Nephron progenitor cell (in vitro differentiated cells): ENCODE measurements at regions not wholly inside any gene's neighbourhood (a gene's known extent, or its start where the extent isn't known, plus 50 kb on each side); places are given as distances from the start of the nearest gene placed in this dataset.
"Not testable (repeated sequence)": the region's sequence is repeated elsewhere in the genome, so short reads cannot be mapped to it uniquely, and the experiment has no call there.

ENCODE experiments used
- DNase-seq: peaks from one replicate; pipeline ENCODE4 v3.0.0; 2021
- H3K27ac Mint-ChIP-seq: 2 replicates; pipeline ENCODE4 v1.8.0; 2021; ENCODE audit warnings: mild to moderate bottlenecking, moderate library complexity, mixed read lengths
- H3K27me3 Mint-ChIP-seq: 2 replicates; pipeline ENCODE4 v1.8.0; 2021; ENCODE audit warnings: mild to moderate bottlenecking, low read depth, mixed read lengths; ENCODE audit not compliant: poor library complexity
- H3K36me3 Mint-ChIP-seq: 2 replicates; pipeline ENCODE4 v1.8.0; 2021; ENCODE audit warnings: low read depth, mixed read lengths
- H3K4me1 Mint-ChIP-seq: 2 replicates; pipeline ENCODE4 v1.8.0; 2021; ENCODE audit warnings: mixed read lengths
- H3K4me3 Mint-ChIP-seq: 2 replicates; pipeline ENCODE4 v1.8.0; 2021; ENCODE audit warnings: mild to moderate bottlenecking, moderate library complexity, mixed read lengths
- H3K9me3 Mint-ChIP-seq: 2 replicates; pipeline ENCODE4 v1.8.0; 2021; ENCODE audit warnings: mild to moderate bottlenecking, moderate library complexity, mixed read lengths
- CTCF ChIP-seq: fragments of 200-600 bp; sonication (generic); IDR thresholded peaks from 2 replicates; pipeline ENCODE4 v1.5.0; 2021; ENCODE audit warnings: antibody characterized with exemption

GRCh38 chr1:143905214-143906179 lies 66.3 kb downstream of the FAM72C start:
- not testable (repeated sequence) for H3K4me3 Mint-ChIP-seq, H3K4me1 Mint-ChIP-seq, H3K36me3 Mint-ChIP-seq, DNase-seq, H3K27me3 Mint-ChIP-seq, H3K9me3 Mint-ChIP-seq, H3K27ac Mint-ChIP-seq

GRCh38 chr1:143904622-143904979 lies 67.2 kb downstream of the FAM72C start:
- H3K4me3 Mint-ChIP-seq, H3K4me1 Mint-ChIP-seq, H3K27me3 Mint-ChIP-seq, H3K27ac Mint-ChIP-seq, H3K9me3 Mint-ChIP-seq, DNase-seq, H3K36me3 Mint-ChIP-seq: not testable (repeated sequence)

DNA sequence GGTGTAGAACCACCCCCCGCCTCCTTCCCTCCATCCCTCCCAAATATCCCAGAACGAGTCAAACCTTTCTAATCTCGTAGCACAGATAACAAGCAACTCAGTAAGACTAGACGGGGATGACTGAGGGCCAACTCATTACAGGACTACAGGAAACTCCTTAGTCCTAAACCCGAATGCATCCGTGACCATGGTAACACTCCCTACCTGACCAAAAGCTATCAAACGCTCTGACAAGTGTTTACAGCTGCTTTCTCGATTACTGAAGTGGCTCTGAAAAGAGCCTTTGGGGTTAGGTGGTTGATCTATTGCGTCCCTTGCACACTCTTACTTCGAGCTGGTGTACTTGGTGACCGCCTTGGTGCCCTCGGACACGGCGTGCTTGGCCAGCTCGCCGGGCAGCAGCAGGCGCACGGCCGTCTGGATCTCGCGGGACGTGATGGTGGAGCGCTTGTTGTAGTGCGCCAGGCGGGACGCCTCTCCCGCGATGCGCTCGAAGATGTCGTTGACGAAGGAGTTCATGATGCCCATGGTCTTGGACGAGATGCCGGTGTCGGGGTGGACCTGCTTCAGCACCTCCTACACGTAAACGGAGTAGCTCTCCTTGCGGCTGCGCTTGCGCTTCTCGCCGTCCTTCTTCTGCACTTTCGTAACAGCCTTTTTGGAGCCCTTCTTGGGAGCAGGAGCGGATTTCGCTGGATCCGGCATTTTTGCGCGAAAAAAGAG lies 67.7 kb downstream of the FAM72C start:
- not testable (repeated sequence) for H3K4me3 Mint-ChIP-seq, H3K27me3 Mint-ChIP-seq, H3K27ac Mint-ChIP-seq, DNase-seq, H3K36me3 Mint-ChIP-seq, H3K9me3 Mint-ChIP-seq, H3K4me1 Mint-ChIP-seq

DNA sequence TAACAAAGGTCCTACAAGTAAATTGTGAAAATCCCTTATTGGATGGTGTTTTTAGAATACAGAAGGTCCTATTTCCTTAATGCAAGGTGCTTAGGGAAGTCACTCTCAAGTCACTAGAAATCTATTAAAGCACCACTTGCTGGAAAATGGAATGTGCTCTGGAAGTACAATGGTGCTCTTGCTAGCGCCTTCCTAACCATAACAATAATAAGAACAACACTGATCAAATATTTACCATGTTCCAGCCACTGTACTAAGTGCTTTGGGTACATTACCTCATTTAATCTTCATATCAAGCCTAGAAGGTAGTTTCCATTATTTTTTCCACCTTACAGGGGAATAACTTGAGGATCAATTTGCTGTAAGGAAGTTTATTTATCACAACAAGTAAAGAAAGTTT lies 75.4 kb downstream of the FAM72C start:
- H3K36me3 Mint-ChIP-seq, H3K9me3 Mint-ChIP-seq, H3K27me3 Mint-ChIP-seq, DNase-seq, H3K27ac Mint-ChIP-seq, H3K4me3 Mint-ChIP-seq, H3K4me1 Mint-ChIP-seq: not testable (repeated sequence)

DNA sequence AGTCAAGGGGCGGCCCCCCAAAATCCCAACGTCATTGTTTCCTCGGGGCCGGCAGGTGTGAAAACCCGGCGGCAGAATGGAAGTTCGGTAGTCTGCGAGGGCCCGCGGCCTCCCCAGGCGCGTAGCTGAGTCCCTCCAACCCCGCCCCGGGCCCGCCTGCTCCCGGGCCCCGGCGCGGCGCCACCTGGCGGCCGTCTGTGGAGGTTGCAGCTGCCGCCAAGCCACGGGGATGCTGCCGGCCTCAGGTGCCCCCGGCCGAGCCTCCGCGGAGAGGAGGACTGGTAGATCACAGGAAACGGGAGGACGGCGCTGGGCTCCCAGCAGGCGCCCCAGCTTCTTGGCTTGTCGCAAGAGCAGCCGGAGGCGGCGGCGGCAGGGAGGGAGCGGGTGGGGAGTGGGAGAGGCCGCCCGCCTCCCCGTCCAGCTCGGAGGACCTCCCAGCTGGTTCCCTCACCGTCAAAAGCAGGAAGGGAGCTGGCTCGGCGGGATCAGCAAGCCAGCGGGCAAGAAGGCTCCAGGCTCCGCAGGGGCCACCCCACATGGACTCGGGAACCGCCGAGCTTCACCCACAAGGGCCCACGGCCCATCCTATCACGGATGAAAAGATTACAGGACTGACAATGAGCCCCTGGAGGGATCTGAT lies 86.7 kb downstream of the FAM72C start:
- H3K27me3 Mint-ChIP-seq, H3K9me3 Mint-ChIP-seq, H3K36me3 Mint-ChIP-seq, H3K4me1 Mint-ChIP-seq, H3K4me3 Mint-ChIP-seq, H3K27ac Mint-ChIP-seq: not testable (repeated sequence)
- peak; percentile 70 for DNase-seq
- TF ChIP-seq CTCF: peak; percentile 28

DNA sequence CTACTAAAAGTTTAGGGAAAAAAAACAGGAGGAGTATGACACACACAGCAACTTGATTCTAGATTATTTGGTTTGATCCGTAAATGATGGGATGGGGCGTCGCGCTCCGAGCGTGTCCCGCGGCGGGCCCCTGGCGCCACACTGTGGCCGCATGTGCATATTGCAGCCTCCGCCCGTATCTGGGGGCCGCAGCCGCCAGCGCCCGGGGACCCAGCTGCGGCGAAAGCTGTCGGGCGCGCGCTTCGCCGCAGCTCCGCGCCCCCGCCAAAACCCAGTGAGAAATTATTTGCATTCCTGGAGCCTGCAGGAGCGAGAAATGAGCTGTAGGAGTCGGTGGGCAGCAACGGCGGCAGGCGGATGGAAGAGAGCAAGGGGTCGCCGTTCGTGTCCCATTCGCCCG lies 87.3 kb downstream of the FAM72C start:
- peak overlapping the region; percentile 74 for H3K4me3 Mint-ChIP-seq
- not testable (repeated sequence) for H3K27ac Mint-ChIP-seq, H3K4me1 Mint-ChIP-seq, H3K27me3 Mint-ChIP-seq, H3K36me3 Mint-ChIP-seq, H3K9me3 Mint-ChIP-seq
- peak; percentile 35 for TF ChIP-seq CTCF
- peak; percentile 52 for DNase-seq

DNA sequence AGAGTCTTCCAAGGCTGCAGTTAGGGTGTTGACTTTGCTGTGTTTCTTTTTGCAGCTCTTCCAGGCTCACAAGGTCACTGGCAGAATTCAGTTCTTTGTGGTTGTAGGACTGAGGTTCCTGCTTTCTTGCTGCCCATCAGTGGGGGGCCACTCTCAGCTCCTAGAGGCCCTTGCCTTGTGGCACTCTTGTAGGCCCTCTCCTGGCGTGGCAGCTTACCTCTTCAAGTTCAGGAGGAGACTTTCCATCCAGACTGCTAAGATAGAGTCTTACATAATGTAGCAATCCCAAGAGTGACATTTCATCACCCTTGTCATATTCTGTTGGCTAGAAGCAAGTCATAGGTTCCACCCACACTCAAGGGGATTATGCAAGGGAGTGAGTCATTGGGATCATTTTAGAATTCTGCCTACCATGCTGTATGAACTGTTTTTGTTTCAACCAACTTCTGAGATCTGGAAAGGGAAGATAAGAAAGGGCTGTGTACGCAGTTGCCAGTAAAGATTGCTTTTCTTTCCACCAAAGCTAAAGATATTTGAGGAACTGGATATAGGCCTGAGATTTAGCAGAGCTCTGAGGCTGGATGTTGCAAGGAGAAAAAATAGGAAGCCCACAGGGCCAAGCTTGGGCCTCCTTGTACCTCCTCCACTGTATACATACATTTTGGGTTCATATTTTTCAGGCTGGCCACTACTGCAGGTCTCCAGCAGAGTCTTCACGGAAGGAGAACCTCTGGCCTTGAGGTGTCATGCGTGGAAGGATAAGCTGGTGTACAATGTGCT lies 91.8 kb downstream of the FAM72C start:
- H3K27ac Mint-ChIP-seq, H3K36me3 Mint-ChIP-seq, DNase-seq, H3K4me1 Mint-ChIP-seq, H3K4me3 Mint-ChIP-seq, H3K27me3 Mint-ChIP-seq, H3K9me3 Mint-ChIP-seq: not testable (repeated sequence)

DNA sequence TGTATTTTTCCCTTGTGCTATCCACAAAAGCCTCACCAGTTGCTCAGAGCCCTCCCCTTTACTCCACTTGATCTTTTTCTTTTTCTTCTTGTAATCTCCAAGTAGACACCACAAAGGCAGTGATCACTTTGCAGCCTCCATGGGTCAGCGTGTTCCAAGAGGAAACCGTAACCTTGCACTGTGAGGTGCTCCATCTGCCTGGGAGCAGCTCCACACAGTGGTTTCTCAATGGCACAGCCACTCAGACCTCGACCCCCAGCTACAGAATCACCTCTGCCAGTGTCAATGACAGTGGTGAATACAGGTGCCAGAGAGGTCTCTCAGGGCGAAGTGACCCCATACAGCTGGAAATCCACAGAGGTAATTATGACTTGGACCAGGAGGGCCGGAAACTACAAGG lies 95.8 kb downstream of the FAM72C start:
- not testable (repeated sequence) for H3K27ac Mint-ChIP-seq, DNase-seq, H3K4me1 Mint-ChIP-seq, H3K9me3 Mint-ChIP-seq, H3K4me3 Mint-ChIP-seq, H3K27me3 Mint-ChIP-seq, H3K36me3 Mint-ChIP-seq

GRCh38 chr1:143874625-143875024 lies 97.2 kb downstream of the FAM72C start:
- DNase-seq, H3K4me1 Mint-ChIP-seq, H3K27ac Mint-ChIP-seq, H3K27me3 Mint-ChIP-seq, H3K9me3 Mint-ChIP-seq, H3K36me3 Mint-ChIP-seq, H3K4me3 Mint-ChIP-seq: not testable (repeated sequence)

DNA sequence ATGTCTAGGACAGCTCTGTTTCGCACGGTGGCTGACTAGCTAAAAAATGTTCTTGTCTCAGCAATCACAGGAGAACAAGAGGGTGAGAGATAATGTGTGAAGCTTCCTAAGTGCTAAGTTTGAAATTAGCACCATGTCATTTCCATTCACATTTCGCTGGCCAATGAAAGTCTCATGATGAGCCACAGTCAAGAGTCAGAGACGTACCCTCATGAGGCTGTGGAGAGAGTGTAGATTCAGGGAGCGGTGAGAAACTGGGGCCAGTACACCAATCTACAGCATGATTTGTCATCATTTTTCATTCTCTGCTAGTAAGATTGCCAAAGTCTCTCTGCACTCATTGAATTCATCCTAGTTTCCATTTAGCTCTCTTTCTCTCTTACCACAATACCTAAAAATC lies 98.1 kb downstream of the FAM72C start:
- not testable (repeated sequence) for H3K36me3 Mint-ChIP-seq, DNase-seq, H3K4me3 Mint-ChIP-seq, H3K4me1 Mint-ChIP-seq, H3K27me3 Mint-ChIP-seq, H3K9me3 Mint-ChIP-seq, H3K27ac Mint-ChIP-seq

DNA sequence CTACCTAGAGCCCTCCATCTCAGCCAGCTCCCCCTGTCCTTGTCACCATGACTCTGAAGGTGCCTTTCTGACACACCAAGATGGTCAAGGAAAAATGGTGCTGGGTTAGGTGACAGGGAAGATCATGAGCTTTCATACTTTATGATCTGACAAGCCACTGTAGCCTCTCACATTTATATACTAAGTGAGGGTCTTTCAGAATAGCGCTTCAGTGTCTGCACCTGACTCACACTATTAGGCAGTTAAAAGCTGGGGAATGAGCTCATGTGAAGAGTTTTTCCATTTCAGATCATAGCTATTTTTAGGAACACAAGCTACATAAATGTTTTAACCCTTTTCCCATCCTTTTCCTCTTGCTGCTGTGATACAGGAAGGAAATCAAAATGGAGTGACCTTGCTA lies 101.4 kb downstream of the FAM72C start:
- H3K27ac Mint-ChIP-seq, H3K4me3 Mint-ChIP-seq, H3K9me3 Mint-ChIP-seq, H3K27me3 Mint-ChIP-seq, H3K36me3 Mint-ChIP-seq, H3K4me1 Mint-ChIP-seq, DNase-seq: not testable (repeated sequence)
